A673 (cell line): ENCODE measurements at regions not wholly inside any gene's neighbourhood (a gene's known extent, or its start where the extent isn't known, plus 50 kb on each side); places are given as distances from the start of the nearest gene placed in this dataset.

ENCODE experiments used
- CTCF ChIP-seq: fragments of 300-800, 200-600 bp; sonication (generic); conservative IDR thresholded peaks from 2 replicates; pipeline ENCODE4 v1.5.1; 2017; ENCODE audit warnings: low read depth, mild to moderate bottlenecking, antibody characterized with exemption, low read length, moderate library complexity, mixed read lengths
- EZH2 ChIP-seq: fragments of 200-600 bp; sonication (generic); IDR thresholded peaks from 2 replicates; pipeline ENCODE4 v1.6.1; 2017; ENCODE audit warnings: borderline replicate concordance, low read depth, mild to moderate bottlenecking, mixed read lengths, antibody characterized with exemption, low read length; ENCODE audit not compliant: poor library complexity, severe bottlenecking

GRCh38 chr3:73321286-73321999 is 260.0 kb downstream of the EBLN2 start:
- TF ChIP-seq EZH2 = no peak
- no peak for TF ChIP-seq CTCF
